H1 (cell line): ENCODE measurements at regions not wholly inside any gene's neighbourhood (a gene's known extent, or its start where the extent isn't known, plus 50 kb on each side); places are given as distances from the start of the nearest gene placed in this dataset.

ENCODE experiments used
- CTCF ChIA-PET: fragments of 300-600 bp; sonication (Branson Sonifier 250); formaldehyde crosslinking; loops from one replicate; lab custom pipeline; 2021; ENCODE audit not compliant: partially characterized antibody; lab: Charles Lee
- POLR2A ChIA-PET: fragments of 300-600 bp; sonication (Branson Sonifier 250); formaldehyde crosslinking; loops from one replicate; lab custom pipeline; 2021; ENCODE audit warnings: inconsistent platforms; ENCODE audit not compliant: partially characterized antibody; lab: Charles Lee
- DNase-seq, 2 experiments: peaks; one replicate each; pipeline versions ENCODE4 v3.0.0 to v3.0.0-alpha.2; 2010 to 2022; ENCODE audit warnings: low spot score in 2 of 2, low read depth in 1 of 2, mixed read lengths in 1 of 2
- FAIRE-seq: peaks from 2 replicates; lab custom pipeline; 2011; peaks lifted over from hg19 to GRCh38; lab: Jason Lieb, UNC
- H2AFZ ChIP-seq: 2 replicates; pipeline ENCODE4 v1.8.1; 2012; ENCODE audit warnings: low read length, inconsistent platforms
- H2AK5ac ChIP-seq: 2 replicates; pipeline ENCODE4 v1.6.1; 2013; ENCODE audit warnings: low read depth, low read length
- H2BK120ac ChIP-seq: replicated peaks from 2 replicates; pipeline ENCODE3; 2013; ENCODE audit warnings: low read depth, low read length, inconsistent platforms
- H2BK12ac ChIP-seq: 2 replicates; pipeline ENCODE4 v1.6.1; 2013; ENCODE audit warnings: low read depth, low read length
- H2BK15ac ChIP-seq: 2 replicates; pipeline ENCODE4 v1.6.1; 2013; ENCODE audit warnings: low read length
- H2BK20ac ChIP-seq: 2 replicates; pipeline ENCODE4 v1.6.1; 2013; ENCODE audit warnings: low read length
- H2BK5ac ChIP-seq: 2 replicates; pipeline ENCODE4 v1.6.1; 2013; ENCODE audit warnings: low read depth, low read length
- H3K14ac ChIP-seq: 2 replicates; pipeline ENCODE4 v1.6.1; 2013; ENCODE audit warnings: inconsistent platforms; ENCODE audit not compliant: insufficient read length
- H3K18ac ChIP-seq: 2 replicates; pipeline ENCODE4 v1.6.1; 2013; ENCODE audit warnings: low read length; ENCODE audit errors: extremely low read depth
- H3K23ac ChIP-seq: 2 replicates; pipeline ENCODE4 v1.6.1; 2013; ENCODE audit warnings: inconsistent platforms; ENCODE audit not compliant: insufficient read length
- H3K23me2 ChIP-seq: 2 replicates; pipeline ENCODE4 v1.6.1; 2013; ENCODE audit warnings: low read depth, low read length
- H3K27ac ChIP-seq: 2 replicates; pipeline ENCODE4 v1.6.1; 2011; ENCODE audit warnings: low read depth, low read length, inconsistent platforms
- H3K27me3 ChIP-seq, 4 experiments: replicated peaks in 1 of 4; 1 replicate in 1 of 4; 2 replicates in 3 of 4; pipeline versions ENCODE4 v1.6.1 to v1.8.1; 2011 to 2013; ENCODE audit warnings: low read length in 3 of 4, mild to moderate bottlenecking in 3 of 4, inconsistent platforms in 2 of 4, mixed read lengths in 2 of 4, moderate library complexity in 1 of 4; ENCODE audit not compliant: control insufficient read depth in 3 of 4, insufficient read depth in 3 of 4; ENCODE audit errors: extremely low read depth in 1 of 4
- H3K36me3 ChIP-seq, 4 experiments: 2 replicates each; pipeline versions ENCODE4 v1.6.1 to v1.8.1; 2011 to 2013; ENCODE audit warnings: mild to moderate bottlenecking in 4 of 4, low read length in 3 of 4, moderate library complexity in 2 of 4, control low read depth in 1 of 4, inconsistent platforms in 1 of 4; ENCODE audit not compliant: insufficient read depth in 4 of 4, control insufficient read depth in 2 of 4
- H3K4ac ChIP-seq: replicated peaks from 2 replicates; pipeline ENCODE3; 2013; ENCODE audit warnings: low read length, low read depth, mixed read lengths, inconsistent platforms; ENCODE audit not compliant: insufficient read length
- H3K4me1 ChIP-seq, 4 experiments: replicated peaks in 1 of 4; 1 replicate in 1 of 4; 2 replicates in 3 of 4; pipeline versions ENCODE4 v1.6.1 to v1.8.1; 2011 to 2013; ENCODE audit warnings: low read length in 3 of 4, inconsistent platforms in 2 of 4, mixed read lengths in 1 of 4; ENCODE audit not compliant: insufficient read depth in 4 of 4, control insufficient read depth in 3 of 4
- H3K4me2 ChIP-seq, 2 experiments: 2 replicates each; pipeline versions ENCODE4 v1.6.1 to v1.8.1; 2011 to 2013; ENCODE audit warnings: low read depth in 2 of 2, low read length in 2 of 2, control low read depth in 1 of 2, inconsistent platforms in 1 of 2, mild to moderate bottlenecking in 1 of 2; ENCODE audit not compliant: insufficient read depth in 1 of 2
- H3K4me3 ChIP-seq, 4 experiments: fragments of 200-600, 300-600 bp in 1 of 4; sonication (generic), shearing (Covaris generic), sonication (Bioruptor Twin) in 1 of 4; 2 replicates each; pipeline versions ENCODE4 v1.5.1 to v1.8.1; 2011 to 2016; ENCODE audit warnings: low read length in 4 of 4, low read depth in 3 of 4, control low read depth in 2 of 4, inconsistent platforms in 2 of 4, mild to moderate bottlenecking in 2 of 4, mixed read lengths in 1 of 4, moderate library complexity in 1 of 4; ENCODE audit not compliant: insufficient read depth in 2 of 4; ENCODE audit errors: extremely low read depth in 1 of 4
- H3K56ac ChIP-seq: replicated peaks from 2 replicates; pipeline ENCODE3; 2013; ENCODE audit warnings: low read depth, mild to moderate bottlenecking, mixed read lengths, low read length, inconsistent platforms; ENCODE audit not compliant: insufficient read length
- H3K79me1 ChIP-seq: 2 replicates; pipeline ENCODE4 v1.6.1; 2013; ENCODE audit warnings: low read depth, low read length, control low read depth
- H3K79me2 ChIP-seq, 2 experiments: 2 replicates each; pipeline versions ENCODE4 v1.6.1 to v1.8.1; 2012 to 2013; ENCODE audit warnings: low read length in 2 of 2, mild to moderate bottlenecking in 2 of 2, inconsistent platforms in 1 of 2; ENCODE audit not compliant: insufficient read depth in 2 of 2, control insufficient read depth in 1 of 2
- H3K9ac ChIP-seq, 4 experiments: replicated peaks in 1 of 4; 1 replicate in 1 of 4; 2 replicates in 3 of 4; pipeline versions ENCODE4 v1.6.1 to v1.8.1; 2011 to 2013; ENCODE audit warnings: low read depth in 3 of 4, low read length in 3 of 4, control low read depth in 2 of 4, mild to moderate bottlenecking in 2 of 4, moderate library complexity in 2 of 4, inconsistent platforms in 1 of 4; ENCODE audit errors: extremely low read depth in 1 of 4
- H3K9me3 ChIP-seq, 2 experiments: 2 replicates each; pipeline versions ENCODE4 v1.6.1 to v1.8.1; 2012 to 2013; ENCODE audit warnings: mild to moderate bottlenecking in 2 of 2, moderate library complexity in 2 of 2, control low read depth in 1 of 2, inconsistent platforms in 1 of 2, low read depth in 1 of 2, low read length in 1 of 2, mixed read lengths in 1 of 2; ENCODE audit not compliant: insufficient read depth in 2 of 2
- H4K20me1 ChIP-seq, 2 experiments: replicated peaks in 1 of 2; 2 replicates each; pipeline versions ENCODE3 to v1.8.1; 2011 to 2013; ENCODE audit warnings: inconsistent platforms in 2 of 2, low read length in 2 of 2, mild to moderate bottlenecking in 1 of 2; ENCODE audit not compliant: insufficient read depth in 2 of 2, control insufficient read depth in 1 of 2
- H4K5ac ChIP-seq: 2 replicates; pipeline ENCODE4 v1.6.1; 2013; ENCODE audit warnings: low read length, low read depth, mixed read lengths, inconsistent platforms; ENCODE audit not compliant: insufficient read length
- H4K8ac ChIP-seq: 2 replicates; pipeline ENCODE4 v1.8.0; 2013; ENCODE audit warnings: mild to moderate bottlenecking, moderate library complexity, low read length, inconsistent platforms; ENCODE audit not compliant: insufficient read depth; ENCODE audit errors: extremely low read depth
- H4K91ac ChIP-seq: replicated peaks from 2 replicates; pipeline ENCODE3; 2013; ENCODE audit warnings: low read length, mixed read lengths, inconsistent platforms; ENCODE audit not compliant: insufficient read length
- ASH2L ChIP-seq: fragments of 200-600, 300-600 bp; sonication (generic); IDR thresholded peaks from one replicate; pipeline ENCODE4 v1.7.1; 2017; ENCODE audit warnings: low read length
- CBX5 ChIP-seq: fragments of 300-800, 300-1000 bp; sonication (generic); IDR thresholded peaks from 2 replicates; pipeline ENCODE4 v1.7.1; 2016; ENCODE audit warnings: antibody characterized with exemption, low read length, low read depth
- JUND ChIP-seq: IDR thresholded peaks from 2 replicates; pipeline ENCODE4 v1.6.1; 2011; ENCODE audit warnings: mild to moderate bottlenecking, improper control_type of control experiment, low read length
- KDM1A ChIP-seq: fragments of 200-600, 300-600 bp; sonication (generic); IDR thresholded peaks from 2 replicates; pipeline ENCODE4 v1.7.1; 2016; ENCODE audit warnings: mild to moderate bottlenecking, low read length, borderline replicate concordance
- NRF1 ChIP-seq: IDR thresholded peaks from 2 replicates; pipeline ENCODE4 v1.6.1; 2011; ENCODE audit warnings: mild to moderate bottlenecking, low read depth, low read length, improper control_type of control experiment
- RAD21 ChIP-seq, 2 experiments: IDR thresholded peaks in 1 of 2; conservative IDR thresholded peaks in 1 of 2; 2 replicates each; pipeline ENCODE4 v1.6.1; 2011; ENCODE audit warnings: low read depth in 2 of 2, low read length in 2 of 2, improper control_type of control experiment in 1 of 2, inconsistent platforms in 1 of 2, mild to moderate bottlenecking in 1 of 2, moderate library complexity in 1 of 2
- SIRT6 ChIP-seq: IDR thresholded peaks from one replicate; pipeline ENCODE4 v1.7.1; 2012; ENCODE audit warnings: low read length, inconsistent platforms
- SIX5 ChIP-seq: IDR thresholded peaks from 2 replicates; pipeline ENCODE4 v1.6.1; 2011; ENCODE audit warnings: mild to moderate bottlenecking, low read depth, low read length
- SUZ12 ChIP-seq: fragments of 200-600 bp; sonication (generic); IDR thresholded peaks from 2 replicates; pipeline ENCODE4 v1.6.1; 2012; ENCODE audit warnings: mild to moderate bottlenecking, inconsistent platforms, low read length, moderate library complexity, mixed read lengths
- TAF1 ChIP-seq: IDR thresholded peaks from 2 replicates; pipeline ENCODE4 v1.6.1; 2011; ENCODE audit warnings: mild to moderate bottlenecking, low read depth, low read length
- TEAD4 ChIP-seq: IDR thresholded peaks from 2 replicates; pipeline ENCODE4 v1.6.1; 2012; ENCODE audit warnings: low read depth, low read length, inconsistent platforms, mixed read lengths
- YY1 ChIP-seq: IDR thresholded peaks from 2 replicates; pipeline ENCODE4 v1.6.1; 2011; ENCODE audit warnings: low read depth, mild to moderate bottlenecking, low read length
- WGBS, 2 experiments: shearing (Covaris generic) in 1 of 2; methylation state at CpG; one replicate each; pipeline versions ENCODE4 v1.1.6 to v1.1.7; 2013 to 2015; ENCODE audit warnings: low lambda C conversion rate in 2 of 2, mixed read lengths in 2 of 2, inconsistent platforms in 1 of 2, low coverage in 1 of 2, missing lambda C conversion rate in 1 of 2; ENCODE audit not compliant: insufficient replicate concordance in 2 of 2, insufficient coverage in 1 of 2, insufficient read length in 1 of 2; ENCODE audit errors: extremely low coverage in 1 of 2, missing lambda C conversion rate in 1 of 2; 5-methylcytosine and 5-hydroxymethylcytosine counted together
- TF ChIP-seq, protein P1 (sequence below): IDR thresholded peaks from 2 replicates; pipeline ENCODE4 v1.6.1; 2012; ENCODE audit warnings: inconsistent platforms

GRCh38 chr14:56422703-56423213, 156.8 kb upstream of the TMEM260 start:
- no peaks in the 10 kb centered on the region; a peak in 2 of 7 replicates for H3K4me1 ChIP-seq
- H2BK120ac ChIP-seq: no peak overlapping the region
- H2BK5ac ChIP-seq: no peak overlapping the region
- no peaks in the 10 kb centered on the region for H3K36me3 ChIP-seq
- H4K91ac ChIP-seq: no peak overlapping the region
- H3K27me3 ChIP-seq: no peaks in the 10 kb centered on the region
- peak overlapping the region; percentile 29; the same call in 1 of the 2 replicates for H2BK20ac ChIP-seq
- no peaks in the 10 kb centered on the region for H4K20me1 ChIP-seq
- no peaks in the 10 kb centered on the region; a peak in 1 of 4 replicates for H3K9me3 ChIP-seq
- peak overlapping the region; percentile 99 for H2AFZ ChIP-seq
- ChIA-PET POLR2A (no interaction called here), CTCF (interaction anchor here (0.6 to 2.3 kb wide), 32 partner anchors 8 to 984 kb away, joined by 3 to 15 read pairs (median 3); no protein-coding TSS in a partner anchor)
- no peak overlapping the region for H3K56ac ChIP-seq
- H3K14ac ChIP-seq: no peak overlapping the region
- H2BK15ac ChIP-seq: no peak overlapping the region
- H4K8ac ChIP-seq: no peak overlapping the region
- DNase-seq: no peak
- H3K9ac ChIP-seq: no peak overlapping the region
- H2BK12ac ChIP-seq: no peak overlapping the region
- no peak overlapping the region for H3K27ac ChIP-seq
- H3K18ac ChIP-seq: no peak overlapping the region
- H2AK5ac ChIP-seq: no peak overlapping the region
- peak; percentile 81 for FAIRE-seq
- no peak overlapping the region for H3K4ac ChIP-seq
- H3K79me2 ChIP-seq: no peaks in the 10 kb centered on the region
- H3K23me2 ChIP-seq: no peaks in the 10 kb centered on the region
- no peak overlapping the region for H4K5ac ChIP-seq
- no peak overlapping the region for H3K23ac ChIP-seq
- H3K4me2 ChIP-seq: no peak overlapping the region
- H3K79me1 ChIP-seq: no peaks in the 10 kb centered on the region
- WGBS, 2 experiments: 47% methylated on average over 1 of the region's 1 CpG; no CpG with 5 or more reads in 1 of the 2 experiments
- H3K4me3 ChIP-seq: no peak overlapping the region
- no peak for TF ChIP-seq TAF1
- TF ChIP-seq, protein P1, sequence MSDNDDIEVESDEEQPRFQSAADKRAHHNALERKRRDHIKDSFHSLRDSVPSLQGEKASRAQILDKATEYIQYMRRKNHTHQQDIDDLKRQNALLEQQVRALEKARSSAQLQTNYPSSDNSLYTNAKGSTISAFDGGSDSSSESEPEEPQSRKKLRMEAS: no peak
- TF ChIP-seq YY1: peak; percentile 70
- TF ChIP-seq KDM1A: no peak
- no peak for TF ChIP-seq SIRT6
- peak; percentile 95 for TF ChIP-seq TEAD4
- no peak for TF ChIP-seq NRF1
- TF ChIP-seq JUND: no peak
- TF ChIP-seq RAD21 (IDR thresholded peaks at IDR 0.05 in 1 of 2, conservative IDR thresholded peaks at IDR 0.05 in 1 of 2; ENCODE audit: low read depth in 2 of 2, low read length in 2 of 2): peak; percentile 79 to 82
- TF ChIP-seq CBX5: no peak
- no peak for TF ChIP-seq SUZ12
- TF ChIP-seq SIX5: no peak
- TF ChIP-seq ASH2L: no peak
